KMS-11 (cell line): ENCODE measurements at regions not wholly inside any gene's neighbourhood (a gene's known extent, or its start where the extent isn't known, plus 50 kb on each side); places are given as distances from the start of the nearest gene placed in this dataset.

Experiments used
- H2AFZ ChIP-seq: fragments of 200-600 bp; sonication (generic); 2 replicates; pipeline ENCODE4 v1.6.1; 2016; ENCODE audit warnings: antibody characterized with exemption, mixed run types, low read depth
- H3K27ac ChIP-seq: fragments of 200-600 bp; sonication (generic); 2 replicates; pipeline ENCODE4 v1.6.1; 2016; ENCODE audit warnings: mild to moderate bottlenecking, mixed run types
- H3K27me3 ChIP-seq: fragments of 200-600 bp; sonication (generic); 2 replicates; pipeline ENCODE4 v1.6.1; 2017; ENCODE audit warnings: mild to moderate bottlenecking, low read depth, mixed run types, moderate library complexity; ENCODE audit not compliant: insufficient read depth
- H3K36me3 ChIP-seq: fragments of 200-600 bp; sonication (generic); 2 replicates; pipeline ENCODE4 v1.6.1; 2017; ENCODE audit warnings: mild to moderate bottlenecking, mixed run types; ENCODE audit not compliant: insufficient read depth
- H3K4me1 ChIP-seq: fragments of 200-600 bp; sonication (generic); 2 replicates; pipeline ENCODE4 v1.6.1; 2016; ENCODE audit warnings: mild to moderate bottlenecking, low read depth, mixed run types; ENCODE audit not compliant: poor library complexity, severe bottlenecking
- H3K4me2 ChIP-seq: fragments of 200-600 bp; sonication (generic); 2 replicates; pipeline ENCODE4 v1.7.0; 2016; ENCODE audit warnings: mild to moderate bottlenecking, mixed run types
- H3K4me3 ChIP-seq: fragments of 200-600 bp; sonication (generic); IDR thresholded peaks from 2 replicates; pipeline ENCODE4 v1.6.1; 2017; ENCODE audit warnings: low read depth, low read length, mixed read lengths; ENCODE audit not compliant: insufficient read depth
- H3K79me2 ChIP-seq: fragments of 200-600 bp; sonication (generic); 2 replicates; pipeline ENCODE4 v1.6.1; 2016; ENCODE audit warnings: low read depth, mixed run types; ENCODE audit not compliant: insufficient read depth
- H3K9ac ChIP-seq: fragments of 200-600 bp; sonication (generic); 2 replicates; pipeline ENCODE4 v1.6.1; 2016; ENCODE audit warnings: mild to moderate bottlenecking, mixed run types
- H4K20me1 ChIP-seq: fragments of 200-600 bp; sonication (generic); 2 replicates; pipeline ENCODE4 v1.6.1; 2016; ENCODE audit warnings: mild to moderate bottlenecking, mixed run types; ENCODE audit not compliant: insufficient read depth
- TF ChIP-seq, protein P1 (sequence below): fragments of 200-600 bp; sonication (generic); conservative IDR thresholded peaks from 2 replicates; pipeline ENCODE4 v1.6.1; 2017; ENCODE audit warnings: low read depth, mild to moderate bottlenecking, antibody characterized with exemption, low read length, moderate library complexity, mixed read lengths

GRCh38 chr5:53250201-53250550 lies 140.6 kb upstream of the MOCS2 start:
- H4K20me1 ChIP-seq: no peaks in the 10 kb centered on the region
- no peak overlapping the region for H3K9ac ChIP-seq
- no peaks in the 10 kb centered on the region for H3K27me3 ChIP-seq
- no peak overlapping the region for H3K4me2 ChIP-seq
- no peak overlapping the region for H3K27ac ChIP-seq
- no peak overlapping the region for H3K4me3 ChIP-seq
- H3K4me1 ChIP-seq: peaks cover 49% of the 10 kb centered on the region
- no peaks in the 10 kb centered on the region for H3K79me2 ChIP-seq
- TF ChIP-seq, protein P1, sequence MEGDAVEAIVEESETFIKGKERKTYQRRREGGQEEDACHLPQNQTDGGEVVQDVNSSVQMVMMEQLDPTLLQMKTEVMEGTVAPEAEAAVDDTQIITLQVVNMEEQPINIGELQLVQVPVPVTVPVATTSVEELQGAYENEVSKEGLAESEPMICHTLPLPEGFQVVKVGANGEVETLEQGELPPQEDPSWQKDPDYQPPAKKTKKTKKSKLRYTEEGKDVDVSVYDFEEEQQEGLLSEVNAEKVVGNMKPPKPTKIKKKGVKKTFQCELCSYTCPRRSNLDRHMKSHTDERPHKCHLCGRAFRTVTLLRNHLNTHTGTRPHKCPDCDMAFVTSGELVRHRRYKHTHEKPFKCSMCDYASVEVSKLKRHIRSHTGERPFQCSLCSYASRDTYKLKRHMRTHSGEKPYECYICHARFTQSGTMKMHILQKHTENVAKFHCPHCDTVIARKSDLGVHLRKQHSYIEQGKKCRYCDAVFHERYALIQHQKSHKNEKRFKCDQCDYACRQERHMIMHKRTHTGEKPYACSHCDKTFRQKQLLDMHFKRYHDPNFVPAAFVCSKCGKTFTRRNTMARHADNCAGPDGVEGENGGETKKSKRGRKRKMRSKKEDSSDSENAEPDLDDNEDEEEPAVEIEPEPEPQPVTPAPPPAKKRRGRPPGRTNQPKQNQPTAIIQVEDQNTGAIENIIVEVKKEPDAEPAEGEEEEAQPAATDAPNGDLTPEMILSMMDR: no peak
- H3K36me3 ChIP-seq: no peaks in the 10 kb centered on the region
- H2AFZ ChIP-seq: no peak overlapping the region

- H3K27me3 ChIP-seq: no peaks in the 10 kb centered on the region
- H3K36me3 ChIP-seq: no peaks in the 10 kb centered on the region
- TF ChIP-seq, protein P1: no peak
- H3K4me3 ChIP-seq: no peak overlapping the region
- no peak overlapping the region for H2AFZ ChIP-seq
- H3K9ac ChIP-seq: no peak overlapping the region
- no peaks in the 10 kb centered on the region for H3K79me2 ChIP-seq
- no peaks in the 10 kb centered on the region for H4K20me1 ChIP-seq
- H3K27ac ChIP-seq: peak overlapping the region; percentile 40
- peaks cover 33% of the 10 kb centered on the region for H3K4me1 ChIP-seq
- peak overlapping the region; percentile 58 for H3K4me2 ChIP-seq
These were observed 143.9 kb upstream of the MOCS2 start for GRCh38 chr5:53253421-53253871.

DNA sequence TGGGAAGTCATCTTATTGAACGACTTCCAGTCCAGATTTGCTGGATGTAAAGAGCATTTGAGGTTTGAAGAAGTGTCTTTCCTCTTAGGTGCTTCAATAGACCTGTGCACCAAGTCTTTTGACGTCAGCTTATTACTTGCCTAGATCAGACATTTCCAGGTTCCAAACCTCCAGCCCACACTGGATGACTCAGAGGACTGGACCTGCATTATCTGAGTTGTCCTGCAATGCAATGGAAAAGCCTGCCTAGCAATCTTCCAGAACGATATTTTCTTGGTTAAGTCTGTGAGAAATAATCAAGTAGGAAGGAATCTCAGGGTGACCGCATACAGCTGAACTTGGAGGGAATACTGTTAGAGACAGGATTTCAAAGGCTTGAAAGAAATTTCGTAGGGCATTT lies 147.2 kb upstream of the MOCS2 start:
- no peaks in the 10 kb centered on the region for H3K27me3 ChIP-seq
- no peak overlapping the region for H3K27ac ChIP-seq
- H3K4me1 ChIP-seq: peaks cover 33% of the 10 kb centered on the region
- no peaks in the 10 kb centered on the region for H3K36me3 ChIP-seq
- H3K4me3 ChIP-seq: no peak overlapping the region
- H2AFZ ChIP-seq: no peak overlapping the region
- no peak overlapping the region for H3K9ac ChIP-seq
- no peaks in the 10 kb centered on the region for H3K79me2 ChIP-seq
- H3K4me2 ChIP-seq: no peak overlapping the region
- H4K20me1 ChIP-seq: no peaks in the 10 kb centered on the region
- TF ChIP-seq, protein P1: no peak

DNA sequence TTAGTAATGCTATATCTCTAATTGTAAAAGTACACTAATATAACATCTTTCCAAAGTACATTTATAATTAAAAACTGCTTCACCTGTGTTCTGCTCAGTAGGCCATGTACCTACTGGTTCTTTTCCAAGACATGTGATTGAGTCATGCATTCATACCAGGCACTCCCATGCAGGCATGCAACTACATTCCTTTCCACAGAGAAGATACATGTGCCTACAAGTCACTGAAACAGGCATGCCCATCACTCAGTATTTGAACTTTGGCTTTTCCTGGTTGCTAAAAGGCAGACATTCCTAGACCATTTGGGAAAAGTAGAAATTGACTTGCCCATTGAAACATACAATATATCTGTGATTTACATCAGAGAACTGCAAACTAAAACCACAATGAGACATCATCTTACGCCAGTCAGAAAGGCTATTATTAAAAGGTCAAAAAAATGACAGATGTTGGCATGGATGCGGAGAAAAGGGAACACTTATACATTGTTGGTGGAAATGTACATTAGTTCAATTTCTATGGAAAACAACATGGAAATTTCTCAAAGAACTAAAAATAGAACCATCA lies 148.3 kb upstream of the MOCS2 start:
- TF ChIP-seq, protein P1: no peak
- Histone ChIP-seq H3K27ac (no peak overlapping the region), H3K27me3 (no peaks in the 10 kb centered on the region), H3K36me3 (no peaks in the 10 kb centered on the region), H3K4me2 (no peak overlapping the region), H4K20me1 (no peaks in the 10 kb centered on the region), H3K79me2 (no peaks in the 10 kb centered on the region), H3K4me3 (no peak overlapping the region), H3K9ac (no peak overlapping the region), H3K4me1 (peaks cover 21% of the 10 kb centered on the region), H2AFZ (no peak overlapping the region)
